Muscle of arm (tissue), 1 donor: ENCODE measurements at regions not wholly inside any gene's neighbourhood (a gene's known extent, or its start where the extent isn't known, plus 50 kb on each side); places are given as distances from the start of the nearest gene placed in this dataset.

ENCODE experiments used
- DNase-seq: peaks from one replicate; pipeline ENCODE4 v3.0.0-alpha.2; 2013

DNA sequence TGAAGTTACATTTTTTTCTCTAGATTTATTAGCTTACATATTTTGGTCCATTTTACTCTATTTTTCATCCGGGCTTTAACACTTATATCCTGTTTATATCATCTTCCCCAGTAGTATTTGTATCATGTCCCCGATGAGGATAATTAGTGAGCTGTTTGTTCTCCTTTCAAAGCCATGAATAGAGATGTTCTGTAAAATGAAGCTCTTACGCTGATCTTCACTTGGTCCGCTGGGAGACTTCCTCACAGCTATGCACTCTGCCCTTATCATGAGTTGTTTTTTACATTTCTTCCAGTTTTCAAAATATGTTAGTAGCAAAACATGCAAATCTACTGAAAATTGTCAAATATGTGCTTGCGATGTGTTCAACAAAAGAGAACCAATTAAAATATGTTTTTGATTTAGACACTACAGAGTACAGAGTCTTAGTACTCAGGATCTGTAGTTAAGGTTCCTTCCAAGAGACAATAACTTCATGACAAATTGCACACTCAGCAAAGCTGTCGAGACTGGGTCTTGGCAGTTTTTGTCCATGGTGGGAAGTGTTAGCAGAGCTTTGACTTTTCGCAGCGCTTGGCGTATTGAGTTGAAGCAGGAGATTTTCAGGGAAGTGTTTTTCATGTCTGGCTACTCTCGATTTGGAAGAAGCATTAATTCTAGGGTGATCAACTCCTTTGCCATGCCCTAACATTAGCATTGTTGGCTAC lies 292.0 kb upstream of the ADAMTS5 start:
- DNase-seq: peak; percentile 31

DNA sequence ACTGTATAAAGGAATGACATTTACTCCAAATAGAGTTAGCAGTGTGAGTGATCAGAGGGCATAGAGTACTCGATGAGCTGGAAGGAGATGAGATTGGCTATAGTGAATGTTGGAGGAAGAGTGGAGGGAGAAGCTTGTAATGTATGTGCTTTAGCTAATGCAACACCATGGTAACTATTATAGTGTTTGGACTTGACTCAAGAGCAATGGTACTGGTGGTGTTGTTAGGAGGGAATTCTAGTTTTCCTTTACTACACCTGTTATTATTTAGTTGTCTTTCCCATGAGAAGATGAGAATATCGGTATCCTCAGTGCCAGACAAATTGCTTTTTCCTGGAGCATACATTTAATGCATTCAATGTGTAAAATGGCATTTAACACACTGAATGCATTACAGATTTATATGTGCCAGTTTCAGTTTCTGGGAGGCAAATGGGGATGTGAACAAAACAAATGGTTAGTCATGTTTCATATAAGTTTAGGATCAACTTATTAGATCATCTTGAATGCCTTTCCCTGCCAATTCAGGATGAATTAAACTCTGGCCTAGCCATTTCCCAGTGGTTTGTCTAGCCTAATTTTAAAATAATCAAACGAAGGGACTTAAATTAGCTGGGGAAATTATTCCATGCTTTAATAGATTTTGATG lies 291.1 kb upstream of the ADAMTS5 start:
- DNase-seq: no peak

- DNase-seq: no peak
Observed at GRCh38 chr21:27257226-27257625, 290.3 kb upstream of the ADAMTS5 start.

DNA sequence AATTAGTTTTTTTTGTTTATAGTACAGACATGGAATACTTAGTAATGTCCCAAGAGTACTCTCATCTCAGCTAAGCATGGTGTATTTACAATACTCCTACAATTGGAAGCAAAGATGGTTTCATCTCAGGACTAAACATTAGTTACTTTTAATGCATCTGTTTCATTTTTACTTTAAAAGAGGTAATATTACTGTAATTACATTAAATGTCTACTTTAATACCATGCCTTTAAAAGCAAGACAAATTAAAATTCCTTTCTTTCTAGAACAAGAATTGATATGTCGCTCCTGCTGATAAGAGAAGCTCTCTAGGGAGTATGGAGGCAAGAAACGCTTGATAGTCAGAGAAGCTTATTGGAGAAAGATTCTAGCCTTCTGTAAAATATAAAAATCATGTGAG lies 284.9 kb upstream of the ADAMTS5 start:
- DNase-seq: no peak

DNA sequence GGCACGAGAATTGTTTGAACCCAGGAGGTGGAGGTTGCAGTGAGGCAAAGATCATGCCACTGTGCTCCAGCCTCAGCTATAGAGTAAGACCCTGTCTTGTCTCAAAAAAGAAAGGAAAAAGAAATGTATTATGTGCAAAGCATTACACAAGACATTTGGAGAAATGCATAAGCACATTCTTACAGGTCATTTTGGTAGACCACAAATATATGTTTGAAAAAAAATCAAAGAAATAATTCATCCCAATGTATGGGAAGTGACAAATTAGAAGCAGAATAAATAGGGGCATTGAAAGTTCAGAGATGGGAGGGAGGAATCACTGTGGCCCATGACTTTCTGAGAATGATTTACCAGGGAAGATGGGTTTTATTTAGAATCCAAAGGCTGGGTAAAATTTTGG lies 283.5 kb upstream of the ADAMTS5 start:
- DNase-seq: no peak

- no peak for DNase-seq
Observed at GRCh38 chr21:27248814-27249213, 281.9 kb upstream of the ADAMTS5 start.

DNA sequence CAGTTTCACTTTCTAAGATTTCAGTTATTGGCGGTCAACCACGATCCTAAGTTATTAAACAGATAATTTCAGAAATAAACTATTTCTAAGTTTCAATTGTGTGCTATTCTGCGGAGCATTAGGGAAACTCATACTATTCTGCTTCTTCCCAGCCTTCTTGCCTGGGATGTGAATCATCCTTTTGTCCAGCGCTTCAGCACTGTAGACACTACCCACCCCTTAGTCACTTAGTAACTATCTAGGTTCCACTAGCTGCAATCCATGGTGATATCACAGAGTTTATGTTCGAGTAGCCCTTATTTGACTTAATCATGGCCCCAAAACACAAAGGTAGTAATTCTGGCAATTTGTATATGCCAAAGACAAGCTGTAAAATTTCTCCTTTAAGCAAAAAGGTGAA lies 279.9 kb upstream of the ADAMTS5 start:
- DNase-seq: no peak

DNA sequence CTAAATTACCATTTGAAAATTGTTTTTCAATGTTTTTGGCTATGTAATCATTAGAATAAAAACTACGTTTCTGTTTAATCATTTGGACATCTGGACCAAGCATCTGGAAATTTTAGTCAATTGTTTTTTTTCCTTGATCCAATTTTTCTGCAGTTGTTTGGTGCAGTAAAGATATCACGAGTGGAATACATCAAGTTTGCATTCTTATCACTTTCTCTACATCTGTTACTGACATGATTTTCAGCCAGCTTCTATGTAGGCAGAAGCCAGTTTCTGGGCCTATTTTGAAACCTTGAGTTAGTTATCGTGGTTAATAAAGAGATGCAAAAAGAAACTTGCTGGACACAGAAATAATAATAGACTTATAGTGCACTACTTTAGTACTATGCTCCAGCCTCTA lies 277.9 kb upstream of the ADAMTS5 start:
- no peak for DNase-seq

GRCh38 chr21:27244352-27244751 lies 277.5 kb upstream of the ADAMTS5 start:
- no peak for DNase-seq

DNA sequence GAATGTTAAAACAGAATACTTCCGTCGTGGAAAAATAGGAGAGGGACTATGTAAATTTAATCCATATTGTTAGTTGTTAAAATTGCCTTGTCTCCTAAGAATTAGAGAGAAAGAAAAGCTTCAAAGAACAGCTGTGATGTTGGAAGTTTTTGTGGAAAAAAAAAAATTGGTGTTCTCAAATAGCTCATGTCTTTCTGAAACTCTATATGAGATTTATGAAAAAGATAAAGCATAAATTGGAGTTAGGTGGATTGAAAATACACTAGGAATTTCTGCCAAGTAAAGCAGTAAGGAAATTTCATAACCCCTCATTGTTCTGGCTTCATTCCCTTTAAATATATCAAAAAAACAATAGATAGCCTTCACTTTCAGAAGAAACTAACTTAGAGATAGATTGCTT lies 274.0 kb upstream of the ADAMTS5 start:
- peak; percentile 68 for DNase-seq

DNA sequence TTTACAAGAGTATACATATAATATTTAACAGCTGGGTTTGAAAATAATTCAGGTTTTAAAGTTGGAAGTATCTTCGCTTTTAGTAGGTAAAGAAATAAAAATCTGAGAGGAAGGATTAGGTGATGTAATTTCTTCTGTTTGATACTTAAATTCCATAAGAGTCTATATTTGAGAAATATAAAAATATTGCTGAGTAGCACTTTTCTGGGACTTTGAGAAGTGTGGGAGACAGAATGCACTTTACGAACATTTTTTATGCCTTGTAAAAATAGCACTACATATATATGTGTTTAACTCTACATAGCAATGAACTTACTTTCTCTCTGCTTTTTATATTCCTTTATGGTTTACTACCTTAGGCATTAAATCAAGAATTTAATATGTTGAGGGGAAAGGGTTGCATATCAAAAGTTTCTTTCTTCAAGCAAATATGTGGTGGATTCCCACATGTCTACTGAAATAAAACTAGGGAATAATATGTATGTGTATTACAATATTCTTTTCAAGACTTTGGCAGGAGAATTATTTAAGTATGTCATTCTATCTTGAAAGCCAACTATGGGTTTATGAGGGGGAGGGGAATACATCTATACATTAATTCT lies 266.7 kb upstream of the ADAMTS5 start:
- no peak for DNase-seq

DNA sequence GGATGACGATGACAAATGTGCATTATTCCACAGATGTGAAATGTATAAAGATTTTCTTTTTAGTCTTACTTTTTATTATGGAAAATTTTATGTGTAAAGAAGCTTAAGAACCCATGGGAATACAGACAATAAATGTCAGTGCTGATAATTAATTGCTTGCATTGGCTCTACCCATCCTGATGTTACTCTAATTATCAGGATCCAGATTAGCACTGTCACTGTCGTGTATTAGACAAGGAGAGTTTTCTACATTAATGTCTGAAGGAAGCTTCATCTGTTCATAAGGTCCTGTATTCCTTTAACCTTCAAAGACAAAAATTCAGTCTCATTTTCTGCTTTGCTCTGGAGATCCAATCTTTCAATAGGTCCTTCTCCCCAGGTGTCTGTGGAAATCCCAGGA lies 259.1 kb upstream of the ADAMTS5 start:
- DNase-seq: no peak

DNA sequence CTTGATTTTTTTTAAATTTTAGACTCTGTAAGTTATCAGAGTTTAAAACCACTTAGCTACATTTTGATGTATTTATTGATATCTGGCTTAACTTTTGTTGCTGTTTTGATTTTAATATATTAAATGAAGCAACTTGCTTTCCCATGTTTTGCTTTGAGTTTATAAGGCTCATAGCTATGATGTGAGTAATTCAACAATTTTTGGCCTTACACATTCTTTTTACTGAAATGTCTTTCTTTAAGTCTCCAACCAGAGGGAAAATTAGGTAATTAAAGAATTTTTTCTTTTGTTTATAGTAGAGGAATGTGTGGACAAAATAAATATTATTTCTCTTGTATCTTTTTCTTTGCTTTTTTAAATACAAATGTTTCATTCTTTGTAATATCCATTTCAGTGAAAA lies 258.3 kb upstream of the ADAMTS5 start:
- DNase-seq: no peak

DNA sequence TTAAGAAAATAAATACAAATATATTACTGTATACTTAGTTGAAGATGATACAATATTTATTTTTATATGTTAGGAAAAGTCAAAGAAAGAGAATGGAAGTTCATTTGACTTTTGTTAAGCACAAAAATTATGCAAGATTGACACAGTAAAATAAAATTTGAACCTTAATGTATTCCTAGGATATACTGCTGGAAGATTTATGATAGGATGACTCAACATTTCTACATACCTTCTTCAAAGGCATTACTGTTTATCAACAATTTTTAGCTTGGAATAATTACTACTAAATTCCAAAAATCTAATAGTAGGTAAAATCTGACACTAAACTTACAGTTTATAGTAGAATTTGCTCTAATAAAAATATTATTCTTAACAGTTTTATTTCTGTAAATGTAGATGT lies 257.3 kb upstream of the ADAMTS5 start:
- no peak for DNase-seq

DNA sequence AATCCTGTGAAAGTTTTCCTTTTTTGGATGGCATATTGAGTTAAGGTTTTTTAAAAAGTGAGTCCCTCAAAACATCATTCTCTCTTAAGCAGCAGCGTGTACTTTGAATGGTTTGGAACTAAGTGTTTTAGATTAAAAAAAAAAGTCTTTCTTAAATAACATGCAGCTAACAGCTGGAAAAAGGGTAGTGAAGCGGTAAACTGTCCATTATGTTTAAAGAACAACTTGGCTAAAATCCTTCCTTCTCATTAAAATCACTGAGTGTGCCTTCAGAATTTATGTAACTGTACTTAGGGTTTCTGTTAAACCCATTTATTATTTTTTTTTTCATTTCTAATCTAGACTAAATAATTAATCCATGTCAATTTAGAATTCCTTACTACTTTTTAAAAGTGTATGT lies 254.2 kb upstream of the ADAMTS5 start:
- no peak for DNase-seq

DNA sequence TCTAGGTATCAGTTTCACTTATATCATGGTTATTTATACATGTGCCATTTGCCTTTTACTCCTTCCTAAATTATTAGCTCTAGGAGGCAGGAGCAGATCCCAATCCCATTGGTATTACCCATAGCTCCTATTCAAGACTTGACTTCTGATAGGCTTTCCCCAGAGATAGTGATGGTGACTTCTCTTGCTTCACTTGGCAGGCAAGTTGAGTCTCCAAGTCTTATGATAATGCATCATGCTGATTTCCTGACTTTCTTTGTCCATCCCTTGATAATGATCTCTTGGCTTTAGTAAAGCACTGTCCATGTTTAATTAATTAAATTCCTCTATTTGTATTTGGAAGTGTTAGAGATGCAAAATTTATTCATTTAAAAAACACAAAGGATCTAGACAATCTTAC lies 253.5 kb upstream of the ADAMTS5 start:
- DNase-seq: no peak

- no peak for DNase-seq
Observed at GRCh38 chr21:27219068-27219467, 252.2 kb upstream of the ADAMTS5 start.

DNA sequence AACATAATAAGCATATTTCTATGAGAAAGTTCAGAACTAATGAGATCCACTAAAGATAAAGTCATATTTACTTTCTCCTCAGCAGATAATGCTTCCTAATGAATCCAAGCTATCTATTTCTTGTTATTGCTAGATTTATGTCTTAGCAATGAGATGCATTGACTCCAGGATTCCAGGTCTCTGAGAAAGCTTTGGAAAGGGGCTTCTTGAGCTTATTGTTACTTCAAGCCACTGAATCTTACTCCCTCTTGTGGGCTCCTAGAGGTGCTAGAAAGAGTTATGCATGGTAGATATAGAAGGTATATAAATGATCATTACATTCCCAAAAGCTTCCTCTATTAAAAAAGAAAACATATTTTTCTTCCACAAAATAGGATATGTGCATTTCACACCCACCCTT lies 246.4 kb upstream of the ADAMTS5 start:
- no peak for DNase-seq

DNA sequence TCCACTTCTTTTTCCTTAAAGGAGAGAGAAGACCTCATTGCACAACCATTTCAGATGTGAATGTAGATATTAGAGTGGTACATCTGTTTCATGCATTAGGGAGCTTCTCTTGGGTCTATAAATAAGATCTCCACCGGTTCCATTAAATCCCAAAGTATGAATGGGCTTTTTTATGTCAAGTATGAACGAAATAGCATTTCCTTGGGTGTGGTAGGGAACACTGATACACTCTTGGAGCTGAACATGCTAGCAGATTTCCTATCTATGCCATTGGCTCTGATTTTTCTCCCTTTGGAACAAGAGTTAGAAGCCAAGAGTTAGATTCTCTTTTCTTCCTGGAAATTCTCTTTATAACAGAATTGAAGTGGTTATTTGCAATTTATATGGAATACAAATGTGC lies 245.6 kb upstream of the ADAMTS5 start:
- DNase-seq: peak; percentile 74

GRCh38 chr21:27209546-27209945 lies 242.7 kb upstream of the ADAMTS5 start:
- DNase-seq: no peak

DNA sequence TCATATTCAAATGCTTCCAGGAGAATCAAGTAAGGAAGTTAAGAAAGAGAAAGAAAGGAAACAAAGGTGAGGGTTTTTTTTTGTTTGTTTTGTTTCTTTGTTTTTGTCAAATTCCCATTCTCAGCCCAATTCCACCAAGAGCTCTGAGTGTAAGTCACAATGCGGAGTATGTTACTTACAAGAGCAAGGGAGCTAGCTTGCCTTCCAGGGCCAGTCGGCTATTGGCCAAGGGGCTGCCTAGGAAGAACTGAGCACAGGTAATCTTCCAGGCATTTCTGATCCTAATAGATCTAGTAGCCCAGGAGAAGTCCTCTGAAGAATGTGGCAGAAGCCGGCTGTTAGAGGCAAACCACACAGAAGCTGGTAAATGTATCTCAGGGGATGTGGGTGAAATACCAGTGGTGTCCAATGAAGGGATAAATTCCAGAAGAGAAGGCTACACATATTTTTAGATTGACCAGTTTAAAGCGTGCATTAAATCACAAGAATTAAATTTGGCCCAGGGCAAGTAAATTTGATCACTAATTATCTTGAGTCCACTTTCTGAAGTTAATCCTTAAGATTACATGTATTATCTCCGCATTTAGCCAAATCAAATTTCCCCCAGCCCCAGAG lies 239.6 kb upstream of the ADAMTS5 start:
- no peak for DNase-seq

DNA sequence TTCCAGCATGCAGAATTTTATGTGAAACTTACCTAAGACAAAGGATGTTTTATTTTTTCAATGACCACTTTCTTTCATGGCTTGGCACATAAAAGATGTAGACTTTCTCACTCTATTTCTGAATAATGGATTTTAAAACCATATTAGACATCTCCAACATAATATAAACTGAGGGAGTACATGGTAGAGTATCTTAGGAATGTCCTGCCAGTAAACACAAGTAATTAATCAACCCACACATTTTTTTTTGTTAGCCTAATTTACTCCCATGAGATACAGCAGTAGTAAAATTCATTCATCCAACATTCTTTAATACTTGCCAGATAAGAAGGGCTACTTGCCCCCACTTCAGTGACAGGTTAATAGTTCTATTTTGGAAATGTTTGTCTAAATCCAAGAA lies 235.4 kb upstream of the ADAMTS5 start:
- DNase-seq: no peak

DNA sequence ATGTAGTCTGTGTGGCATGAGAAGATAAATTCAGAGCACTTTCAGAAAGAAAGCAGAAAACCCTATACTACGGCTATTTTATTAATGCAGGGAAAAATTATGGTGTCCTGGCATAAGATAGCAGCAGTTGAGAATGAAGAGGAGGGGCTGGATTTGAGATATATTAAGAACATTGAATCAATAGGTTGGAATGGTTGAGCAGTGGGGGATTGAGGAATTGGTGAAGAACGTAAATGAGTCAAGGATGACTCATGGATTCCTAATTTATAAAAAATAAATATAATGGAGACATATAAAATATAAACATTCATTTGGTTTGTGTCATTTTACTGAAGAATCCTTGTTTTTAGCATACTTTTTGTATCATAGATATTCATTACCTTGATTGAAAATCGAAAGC lies 234.3 kb upstream of the ADAMTS5 start:
- no peak for DNase-seq
